ENCODE measurements at regions not wholly inside any gene's neighbourhood (a gene's known extent, or its start where the extent isn't known, plus 50 kb on each side); places are given as distances from the start of the nearest gene placed in this dataset.

GRCh38 chr14:98140862-98141530 lies 1131.0 kb downstream of the BCL11B start:
- Histone ChIP-seq H3K9ac (ENCODE audit: insufficient read depth, low read depth, low read length) (no peak overlapping the region), H2AFZ (ENCODE audit: low read length) (no peak overlapping the region), H3K4me1 (ENCODE audit: insufficient read depth, low read length) (no peaks in the 10 kb centered on the region), H4K20me1 (ENCODE audit: insufficient read depth, low read length) (no peaks in the 10 kb centered on the region), H3K4me3 (replicated peaks in 1 of 3; ENCODE audit: insufficient read depth in 1 of 3, low read depth in 2 of 3, low read length in 3 of 3) (no peak overlapping the region), H3K27me3 (ENCODE audit: control insufficient read depth in 1 of 2, insufficient read depth in 2 of 2, low read length in 2 of 2) (no peaks in the 10 kb centered on the region), H3K27ac (ENCODE audit: extremely low read length, insufficient read depth, low read length) (no peak overlapping the region), H3K36me3 (replicated peaks in 1 of 2; ENCODE audit: control insufficient read depth in 1 of 2, insufficient read depth in 2 of 2, low read length in 2 of 2) (no peaks in the 10 kb centered on the region), H3K9me3 (ENCODE audit: low read length) (no peaks in the 10 kb centered on the region), H3K4me2 (ENCODE audit: low read depth, low read length) (no peak overlapping the region), H3K79me2 (ENCODE audit: insufficient read depth, low read length) (no peaks in the 10 kb centered on the region)
- WGBS (ENCODE audit: low lambda C conversion rate): 15% methylated on average over 6 of the region's 7 CpGs
- FAIRE-seq (no peak), DNase-seq (ENCODE audit: low spot score) (no peak), ATAC-seq (no peak)
- ChIA-PET POLR2A (no interaction called here), CTCF (ENCODE audit: low intra/inter-chr PET ratio, low total read pairs) (no interaction called here)
- BruUV-seq (replicated peaks): no TSS peak
- in situ Hi-C loops (cut with HindIII; ENCODE audit: extremely low pct_ligation_motif_present, low pct_unique_long_range_greater_than_20kb) (loop anchor here (25.0 kb wide), 1 partner anchor 1121 kb away; the partner anchor contains the start of gene BCL11B), intact Hi-C loops (cut with micrococcal nuclease; ENCODE audit: unreplicated experiment) (no loop called here)
- no peak for TF ChIP-seq ZBTB34 (CRISPR knock-in tag; IDR thresholded peaks at IDR 0.05)
- TF ChIP-seq ZNF230 (CRISPR knock-in tag; IDR thresholded peaks at IDR 0.05): no peak
- TF ChIP-seq ZSCAN29 (CRISPR knock-in tag; conservative IDR thresholded peaks at IDR 0.05): no peak
- TF ChIP-seq SAFB2 (CRISPR knock-in tag; IDR thresholded peaks at IDR 0.05; ENCODE audit: borderline replicate concordance, low read depth): no peak
- TF ChIP-seq NPAS2 (CRISPR knock-in tag; IDR thresholded peaks at IDR 0.05; ENCODE audit: borderline replicate concordance): no peak
- TF ChIP-seq ZNF256 (CRISPR knock-in tag; conservative IDR thresholded peaks at IDR 0.05): no peak
- TF ChIP-seq KDM6A (CRISPR knock-in tag; IDR thresholded peaks at IDR 0.05; ENCODE audit: low read depth): no peak
- no peak for TF ChIP-seq HNF1A (IDR thresholded peaks at IDR 0.05; ENCODE audit: low read depth)
- TF ChIP-seq HNF1A (CRISPR knock-in tag; IDR thresholded peaks at IDR 0.05; ENCODE audit: borderline replicate concordance): no peak
- no peak for TF ChIP-seq LCORL (IDR thresholded peaks at IDR 0.05)
- no peak for TF ChIP-seq LCORL (CRISPR knock-in tag; IDR thresholded peaks at IDR 0.05)
- TF ChIP-seq ZFP36L1 (CRISPR knock-in tag; IDR thresholded peaks at IDR 0.05): no peak
- TF ChIP-seq HNRNPH1 (optimal IDR thresholded peaks at IDR 0.05; ENCODE audit: low read depth, low read length): no peak
- TF ChIP-seq ZNF275 (CRISPR knock-in tag; IDR thresholded peaks at IDR 0.05; ENCODE audit: borderline replicate concordance): no peak
- TF ChIP-seq ZNF101 (CRISPR knock-in tag; IDR thresholded peaks at IDR 0.05; ENCODE audit: borderline replicate concordance, low read depth): no peak
- TF ChIP-seq BORCS8-MEF2B (CRISPR knock-in tag; IDR thresholded peaks at IDR 0.05): no peak
- no peak for TF ChIP-seq CBFB (CRISPR knock-in tag; IDR thresholded peaks at IDR 0.05)
- no peak for TF ChIP-seq MBNL3 (CRISPR knock-in tag; conservative IDR thresholded peaks at IDR 0.05)
- TF ChIP-seq CHD4 (IDR thresholded peaks at IDR 0.05; ENCODE audit: borderline replicate concordance, low read length): no peak
- no peak for TF ChIP-seq XBP1 (CRISPR knock-in tag; IDR thresholded peaks at IDR 0.05)

All from HepG2 (cell line).